ENCODE measurements at regions not wholly inside any gene's neighbourhood (a gene's known extent, or its start where the extent isn't known, plus 50 kb on each side); places are given as distances from the start of the nearest gene placed in this dataset.

- BruUV-seq (replicated peaks), result TSS peak; percentile 98
- CTCF ChIA-PET, result interaction anchor here (0.6 kb wide), 2 partner anchors 399 to 1617 kb away, joined by 4 read pairs; no protein-coding TSS in a partner anchor
- Mint-ChIP-seq H3K36me3 (ENCODE audit: insufficient read depth, unreplicated experiment) (no peaks in the 10 kb centered on the region), H3K9me3 (ENCODE audit: low read depth, unreplicated experiment) (no peaks in the 10 kb centered on the region), H3K27ac (ENCODE audit: unreplicated experiment) (peak overlapping the region; percentile 83), H3K4me3 (ENCODE audit: low read depth, unreplicated experiment) (peak overlapping the region; percentile 51), H3K4me1 (ENCODE audit: low read depth, unreplicated experiment) (peaks cover 41% of the 10 kb centered on the region), H3K27me3 (ENCODE audit: unreplicated experiment) (no peaks in the 10 kb centered on the region)
- no peak for DNase-seq
- intact Hi-C loops (cut with micrococcal nuclease; ENCODE audit: unreplicated experiment), result loop anchor here (1.0 to 10.0 kb wide), 7 partner anchors 93 to 619 kb away; partner anchors contain the start of gene NAALADL2
- no peak for TF ChIP-seq CTCF (IDR thresholded peaks at IDR 0.05; ENCODE audit: unreplicated experiment)
Observed at GRCh38 chr3:174533286-174533685, 325.8 kb upstream of the NAALADL2 start.

GRCh38 chr3:174536319-174536718, 322.8 kb upstream of the NAALADL2 start:
- Mint-ChIP-seq H3K27me3 (ENCODE audit: unreplicated experiment) (no peaks in the 10 kb centered on the region), H3K9me3 (ENCODE audit: low read depth, unreplicated experiment) (no peaks in the 10 kb centered on the region), H3K36me3 (ENCODE audit: insufficient read depth, unreplicated experiment) (no peaks in the 10 kb centered on the region), H3K27ac (ENCODE audit: unreplicated experiment) (no peak overlapping the region), H3K4me1 (ENCODE audit: low read depth, unreplicated experiment) (peaks cover 24% of the 10 kb centered on the region), H3K4me3 (ENCODE audit: low read depth, unreplicated experiment) (no peak overlapping the region)
- no TSS peak for BruUV-seq (replicated peaks)
- DNase-seq, result no peak
- intact Hi-C loops (cut with micrococcal nuclease; ENCODE audit: unreplicated experiment), result loop anchor here (10.0 kb wide), 1 partner anchor 538 kb away; no protein-coding TSS in a partner anchor
- TF ChIP-seq CTCF (IDR thresholded peaks at IDR 0.05; ENCODE audit: unreplicated experiment), result no peak
- CTCF ChIA-PET, result no interaction called here

- CTCF ChIA-PET, result no interaction called here
- DNase-seq, result no peak
- TF ChIP-seq CTCF (IDR thresholded peaks at IDR 0.05; ENCODE audit: unreplicated experiment), result no peak
- Mint-ChIP-seq H3K27me3 (ENCODE audit: unreplicated experiment) (no peaks in the 10 kb centered on the region), H3K27ac (ENCODE audit: unreplicated experiment) (no peak overlapping the region), H3K4me3 (ENCODE audit: low read depth, unreplicated experiment) (no peak overlapping the region), H3K4me1 (ENCODE audit: low read depth, unreplicated experiment) (peaks cover 6% of the 10 kb centered on the region), H3K9me3 (ENCODE audit: low read depth, unreplicated experiment) (no peaks in the 10 kb centered on the region), H3K36me3 (ENCODE audit: insufficient read depth, unreplicated experiment) (no peaks in the 10 kb centered on the region)
- no TSS peak for BruUV-seq (replicated peaks)
- intact Hi-C loops (cut with micrococcal nuclease; ENCODE audit: unreplicated experiment), result loop anchor here (10.0 kb wide), 1 partner anchor 537 kb away; no protein-coding TSS in a partner anchor
Observed at GRCh38 chr3:174538151-174538550, 321.0 kb upstream of the NAALADL2 start.

- intact Hi-C loops (cut with micrococcal nuclease; ENCODE audit: unreplicated experiment), result no loop called here
- CTCF ChIA-PET, result interaction anchor here (0.8 kb wide), 1 partner anchor 13 kb away, joined by 3 read pairs; no protein-coding TSS in a partner anchor
- no peaks in the 10 kb centered on the region for H3K9me3 Mint-ChIP-seq (ENCODE audit: low read depth, unreplicated experiment)
- H3K4me1 Mint-ChIP-seq (ENCODE audit: low read depth, unreplicated experiment), result no peaks in the 10 kb centered on the region
- no peak for TF ChIP-seq CTCF (IDR thresholded peaks at IDR 0.05; ENCODE audit: unreplicated experiment)
- H3K36me3 Mint-ChIP-seq (ENCODE audit: insufficient read depth, unreplicated experiment), result no peaks in the 10 kb centered on the region
- BruUV-seq (replicated peaks), result no TSS peak
- no peak for DNase-seq
- no peak overlapping the region for H3K4me3 Mint-ChIP-seq (ENCODE audit: low read depth, unreplicated experiment)
- H3K27ac Mint-ChIP-seq (ENCODE audit: unreplicated experiment), result no peak overlapping the region
- no peaks in the 10 kb centered on the region for H3K27me3 Mint-ChIP-seq (ENCODE audit: unreplicated experiment)
Observed at GRCh38 chr3:174540116-174540908, 318.8 kb upstream of the NAALADL2 start.

Data from Calu3 (cell line).